ENCODE measurements at regions not wholly inside any gene's neighbourhood (a gene's known extent, or its start where the extent isn't known, plus 50 kb on each side); places are given as distances from the start of the nearest gene placed in this dataset.
"Not testable (repeated sequence)": the region's sequence is repeated elsewhere in the genome, so short reads cannot be mapped to it uniquely, and the experiment has no call there.

DNA sequence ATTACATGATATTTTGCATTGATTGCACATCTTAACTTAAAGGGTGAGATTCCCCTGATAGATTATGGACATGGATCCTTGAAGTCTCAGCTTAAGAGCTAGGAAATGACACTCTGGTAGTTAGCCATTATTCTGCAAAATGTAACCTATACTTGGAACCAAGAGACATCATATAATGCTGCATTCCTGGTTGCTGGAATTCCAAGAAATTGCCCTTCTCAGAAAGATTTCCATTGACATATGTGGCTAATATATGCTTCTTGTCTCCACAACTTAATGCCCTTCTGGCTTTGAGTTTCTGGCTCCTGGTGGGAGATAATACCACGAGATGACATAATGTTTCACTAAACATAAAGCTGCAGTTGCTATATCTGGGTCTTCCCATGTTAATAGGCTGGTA lies 204.4 kb upstream of the TRPC4 start:
- Histone ChIP-seq H3K36me3 (ENCODE audit: insufficient read depth, low read length) (no peaks in the 10 kb centered on the region), H3K4me1 (ENCODE audit: insufficient read depth, low read length, poor library complexity, severe bottlenecking) (no peaks in the 10 kb centered on the region), H2AFZ (ENCODE audit: low read length) (no peak overlapping the region), H3K27me3 (ENCODE audit: insufficient read depth, low read length, poor library complexity, severe bottlenecking) (no peaks in the 10 kb centered on the region), H3K9me2 (replicated peaks; ENCODE audit: low read depth, low read length) (no peaks in the 10 kb centered on the region), H3F3A (ENCODE audit: low read depth) (no peaks in the 10 kb centered on the region), H3K79me2 (ENCODE audit: insufficient read depth, low read length) (no peaks in the 10 kb centered on the region), H3K9me3 (ENCODE audit: insufficient read depth, low read depth, low read length) (no peaks in the 10 kb centered on the region; the same call in 1 of the 2 replicates), H3K9ac (ENCODE audit: low read depth, low read length, poor library complexity, severe bottlenecking) (no peak overlapping the region), H3K4me3 (ENCODE audit: low read length, poor library complexity, severe bottlenecking) (no peak overlapping the region), H3K4me2 (ENCODE audit: low read depth, low read length, poor library complexity, severe bottlenecking) (no peak overlapping the region), H4K20me1 (ENCODE audit: insufficient read depth, low read length, poor library complexity, severe bottlenecking) (no peaks in the 10 kb centered on the region)
- no peak for TF ChIP-seq CTCF (conservative IDR thresholded peaks at IDR 0.05; ENCODE audit: low read length)
- no peak for TF ChIP-seq EZH2phosphoT487 (IDR thresholded peaks at IDR 0.05; ENCODE audit: borderline replicate concordance)

DNA sequence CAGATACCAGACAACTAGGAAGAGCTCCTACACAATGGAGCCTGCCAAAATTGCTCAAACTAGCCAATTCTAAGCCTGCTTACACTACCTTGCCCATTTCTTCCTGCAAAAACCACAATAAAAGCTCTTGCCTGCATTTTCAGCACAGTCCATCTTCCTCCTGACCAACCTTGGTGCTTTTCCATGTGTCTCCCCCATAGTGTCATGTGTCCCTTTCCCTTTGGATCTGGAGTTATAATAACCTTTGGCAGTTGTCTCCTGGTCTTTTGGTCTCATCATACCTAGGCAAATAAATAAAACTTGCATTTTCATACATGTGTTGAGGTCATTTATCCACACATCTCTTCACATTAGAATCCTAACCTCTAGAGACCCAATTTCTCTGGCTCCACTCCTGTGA lies 203.1 kb upstream of the TRPC4 start:
- Histone ChIP-seq H2AFZ (ENCODE audit: low read length) (no peak overlapping the region), H3K36me3 (ENCODE audit: insufficient read depth, low read length) (no peaks in the 10 kb centered on the region), H3K4me3 (ENCODE audit: low read length, poor library complexity, severe bottlenecking) (no peak overlapping the region), H3K27me3 (ENCODE audit: insufficient read depth, low read length, poor library complexity, severe bottlenecking) (no peaks in the 10 kb centered on the region), H3K79me2 (ENCODE audit: insufficient read depth, low read length) (no peaks in the 10 kb centered on the region), H3K9me2 (replicated peaks; ENCODE audit: low read depth, low read length) (no peaks in the 10 kb centered on the region), H3K4me1 (ENCODE audit: insufficient read depth, low read length, poor library complexity, severe bottlenecking) (no peaks in the 10 kb centered on the region), H3K9me3 (ENCODE audit: insufficient read depth, low read depth, low read length) (no peaks in the 10 kb centered on the region; the same call in 1 of the 2 replicates), H3K4me2 (ENCODE audit: low read depth, low read length, poor library complexity, severe bottlenecking) (no peak overlapping the region), H3K9ac (ENCODE audit: low read depth, low read length, poor library complexity, severe bottlenecking) (no peak overlapping the region), H3F3A (ENCODE audit: low read depth) (no peaks in the 10 kb centered on the region), H4K20me1 (ENCODE audit: insufficient read depth, low read length, poor library complexity, severe bottlenecking) (no peaks in the 10 kb centered on the region)
- TF ChIP-seq EZH2phosphoT487 (IDR thresholded peaks at IDR 0.05; ENCODE audit: borderline replicate concordance), result no peak
- TF ChIP-seq CTCF (conservative IDR thresholded peaks at IDR 0.05; ENCODE audit: low read length), result no peak

GRCh38 chr13:38071340-38071739 lies 201.8 kb upstream of the TRPC4 start:
- H4K20me1 ChIP-seq (ENCODE audit: insufficient read depth, low read length, poor library complexity, severe bottlenecking); H3K9ac ChIP-seq (ENCODE audit: low read depth, low read length, poor library complexity, severe bottlenecking); H3K9me3 ChIP-seq (ENCODE audit: insufficient read depth, low read depth, low read length); H3K9me2 ChIP-seq (replicated peaks; ENCODE audit: low read depth, low read length); H3K4me1 ChIP-seq (ENCODE audit: insufficient read depth, low read length, poor library complexity, severe bottlenecking); H3K27me3 ChIP-seq (ENCODE audit: insufficient read depth, low read length, poor library complexity, severe bottlenecking); H2AFZ ChIP-seq (ENCODE audit: low read length); H3K79me2 ChIP-seq (ENCODE audit: insufficient read depth, low read length); H3K4me2 ChIP-seq (ENCODE audit: low read depth, low read length, poor library complexity, severe bottlenecking); H3F3A ChIP-seq (ENCODE audit: low read depth); H3K36me3 ChIP-seq (ENCODE audit: insufficient read depth, low read length); H3K4me3 ChIP-seq (ENCODE audit: low read length, poor library complexity, severe bottlenecking): not testable (repeated sequence)

GRCh38 chr13:38053896-38054295 lies 184.3 kb upstream of the TRPC4 start:
- H3K4me1 ChIP-seq (ENCODE audit: insufficient read depth, low read length, poor library complexity, severe bottlenecking), result no peaks in the 10 kb centered on the region
- no peaks in the 10 kb centered on the region for H3F3A ChIP-seq (ENCODE audit: low read depth)
- H3K9ac ChIP-seq (ENCODE audit: low read depth, low read length, poor library complexity, severe bottlenecking), result no peak overlapping the region
- H3K4me3 ChIP-seq (ENCODE audit: low read length, poor library complexity, severe bottlenecking), result no peak overlapping the region
- H4K20me1 ChIP-seq (ENCODE audit: insufficient read depth, low read length, poor library complexity, severe bottlenecking), result no peaks in the 10 kb centered on the region
- H3K4me2 ChIP-seq (ENCODE audit: low read depth, low read length, poor library complexity, severe bottlenecking), result no peak overlapping the region
- no peaks in the 10 kb centered on the region for H3K36me3 ChIP-seq (ENCODE audit: insufficient read depth, low read length)
- H3K9me2 ChIP-seq (replicated peaks; ENCODE audit: low read depth, low read length), result no peaks in the 10 kb centered on the region
- H3K9me3 ChIP-seq (ENCODE audit: insufficient read depth, low read depth, low read length), result no peaks in the 10 kb centered on the region
- no peaks in the 10 kb centered on the region for H3K79me2 ChIP-seq (ENCODE audit: insufficient read depth, low read length)
- no peak overlapping the region for H2AFZ ChIP-seq (ENCODE audit: low read length)
- no peak for TF ChIP-seq CTCF (conservative IDR thresholded peaks at IDR 0.05; ENCODE audit: low read length)
- no peak for TF ChIP-seq EZH2phosphoT487 (IDR thresholded peaks at IDR 0.05; ENCODE audit: borderline replicate concordance)
- no peaks in the 10 kb centered on the region for H3K27me3 ChIP-seq (ENCODE audit: insufficient read depth, low read length, poor library complexity, severe bottlenecking)

Data from Loucy (cell line).